Activated CD4-positive, alpha-beta memory T cell treated with anti-CD3 and anti-CD28 coated beads, Interleukin-2, amount 10 ng/mL, durations not matched to agents 7 days and 5 days (primary cell): ENCODE measurements at regions not wholly inside any gene's neighbourhood (a gene's known extent, or its start where the extent isn't known, plus 50 kb on each side); places are given as distances from the start of the nearest gene placed in this dataset.

Experiments used
- CTCF ChIA-PET: fragments of 350-600 bp; sonication (Branson Sonifier 250); formaldehyde crosslinking; loops from one replicate; lab custom pipeline; 2021; ENCODE audit warnings: antibody characterized with exemption, inconsistent platforms; lab: Charles Lee
- POLR2A ChIA-PET: fragments of 350-600 bp; sonication (Branson Sonifier 250); formaldehyde crosslinking; loops from one replicate; lab custom pipeline; 2021; ENCODE audit warnings: antibody characterized with exemption; lab: Charles Lee
- DNase-seq: peaks from one replicate; pipeline ENCODE4 v3.0.0-alpha.2; 2020
- H3K27ac Mint-ChIP-seq: one replicate; pipeline ENCODE4 v1.8.0; 2021; ENCODE audit warnings: mild to moderate bottlenecking, mixed read lengths
- H3K27me3 Mint-ChIP-seq: one replicate; pipeline ENCODE4 v1.8.0; 2021; ENCODE audit warnings: mixed read lengths
- H3K36me3 Mint-ChIP-seq: one replicate; pipeline ENCODE4 v1.8.0; 2021; ENCODE audit warnings: low read depth, mixed read lengths
- H3K4me1 Mint-ChIP-seq: one replicate; pipeline ENCODE4 v1.8.0; 2021; ENCODE audit warnings: mixed read lengths
- H3K4me3 Mint-ChIP-seq: one replicate; pipeline ENCODE4 v1.8.0; 2021; ENCODE audit warnings: mild to moderate bottlenecking, mixed read lengths
- H3K9me3 Mint-ChIP-seq: one replicate; pipeline ENCODE4 v1.8.0; 2021; ENCODE audit warnings: mixed read lengths

DNA sequence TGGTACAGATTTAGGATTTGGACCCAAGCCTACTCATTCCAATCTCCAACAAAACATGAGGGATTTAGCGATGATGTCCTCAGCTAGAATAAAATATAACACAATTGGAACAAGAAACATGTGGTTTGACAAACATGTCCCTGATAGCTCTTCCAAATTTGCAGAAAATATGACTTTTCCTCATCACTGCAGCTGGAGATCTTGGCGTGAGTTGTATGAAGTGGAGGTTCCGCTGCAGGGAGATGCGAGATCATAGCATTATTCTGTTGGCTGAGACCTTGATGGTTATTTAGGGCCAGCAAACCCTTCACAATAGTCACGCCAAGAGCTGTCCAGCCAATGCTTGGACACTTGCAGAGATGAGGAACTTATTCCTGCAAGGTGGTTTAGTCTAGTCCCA, 413.4 kb upstream of the TBX3 start:
- Mint-ChIP-seq H3K27me3 (no peaks in the 10 kb centered on the region), H3K27ac (no peak overlapping the region), H3K36me3 (no peaks in the 10 kb centered on the region), H3K4me3 (no peak overlapping the region), H3K4me1 (no peaks in the 10 kb centered on the region), H3K9me3 (peaks cover 12% of the 10 kb centered on the region)
- ChIA-PET CTCF (no interaction called here), POLR2A (no interaction called here)
- no peak for DNase-seq

DNA sequence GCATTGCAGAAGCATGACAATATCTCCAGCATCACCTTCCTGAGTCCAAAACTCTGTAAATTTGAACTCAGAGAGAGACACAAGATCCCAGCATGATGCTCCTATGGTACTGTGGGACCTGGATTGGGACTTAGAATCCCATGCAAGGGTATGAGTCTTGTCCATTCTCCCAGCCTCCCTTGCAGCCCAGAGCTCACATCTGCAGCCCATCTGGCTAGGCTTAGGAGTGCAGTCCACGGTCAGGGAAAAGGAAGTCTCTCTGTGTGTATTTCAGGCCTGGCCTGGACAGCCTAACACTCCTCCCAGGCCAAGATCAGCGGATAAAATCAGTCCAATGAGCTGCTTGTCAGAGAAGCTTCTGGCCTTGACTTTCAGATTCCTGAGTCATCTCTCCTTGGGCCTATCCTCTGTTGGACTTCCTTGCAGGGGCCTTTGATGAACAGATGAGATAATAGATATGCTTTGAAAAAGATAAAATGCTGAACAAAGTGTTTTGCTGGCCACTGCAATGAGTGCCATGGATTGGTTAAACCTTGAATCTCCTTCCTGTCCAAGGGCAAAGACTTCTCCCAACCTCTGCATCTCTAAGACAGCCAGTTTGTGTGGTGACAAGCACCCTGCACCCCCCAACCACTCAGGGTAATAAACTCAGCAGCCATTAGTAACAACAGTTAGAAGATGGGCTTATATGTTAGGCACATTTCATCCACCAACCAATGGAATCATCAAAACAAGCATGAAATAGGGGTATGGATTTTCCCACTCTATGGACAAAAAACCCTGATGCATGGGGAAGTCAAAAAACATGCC, 412.8 kb upstream of the TBX3 start:
- ChIA-PET CTCF (no interaction called here), POLR2A (no interaction called here)
- Mint-ChIP-seq H3K36me3 (no peaks in the 10 kb centered on the region), H3K9me3 (peaks cover 12% of the 10 kb centered on the region), H3K27ac (no peak overlapping the region), H3K27me3 (no peaks in the 10 kb centered on the region), H3K4me3 (no peak overlapping the region), H3K4me1 (no peaks in the 10 kb centered on the region)
- no peak for DNase-seq

DNA sequence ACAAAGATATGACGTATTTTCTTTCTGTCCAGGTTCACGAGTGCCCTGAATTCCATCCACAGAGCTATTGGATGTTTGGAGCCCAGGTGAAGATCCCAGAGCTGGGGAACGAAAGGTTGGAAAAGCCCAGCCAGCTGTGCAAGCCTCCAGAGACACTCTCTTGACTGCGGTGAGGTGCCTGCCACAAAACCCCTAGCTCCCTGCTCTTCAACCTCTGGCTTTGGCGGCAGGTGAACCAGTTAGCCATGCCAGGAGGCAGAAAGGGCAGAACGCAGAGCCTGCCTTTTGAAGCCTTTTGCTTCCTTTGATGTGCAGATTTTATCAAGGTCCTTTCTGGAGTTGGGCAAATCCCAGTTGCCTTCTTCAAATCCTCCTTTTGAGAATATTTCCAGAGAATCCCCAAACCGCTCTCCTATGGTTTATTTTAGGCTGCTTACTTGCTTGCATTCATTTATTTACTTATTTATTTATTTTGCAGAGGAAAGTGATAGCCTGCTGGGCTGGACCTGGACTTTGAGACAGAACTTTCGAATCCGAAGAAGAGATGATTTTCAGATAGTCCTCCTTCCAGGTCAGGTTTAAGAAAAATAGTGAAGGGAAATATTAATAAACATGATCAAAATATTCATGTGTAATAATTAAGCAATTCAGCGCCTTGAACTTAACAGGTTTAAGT, 411.2 kb upstream of the TBX3 start:
- H3K27me3 Mint-ChIP-seq = no peaks in the 10 kb centered on the region
- POLR2A ChIA-PET = no interaction called here
- no peak for DNase-seq
- no peak overlapping the region for H3K27ac Mint-ChIP-seq
- H3K9me3 Mint-ChIP-seq = peaks cover 12% of the 10 kb centered on the region
- no peaks in the 10 kb centered on the region for H3K4me1 Mint-ChIP-seq
- CTCF ChIA-PET = no interaction called here
- H3K4me3 Mint-ChIP-seq = no peak overlapping the region
- H3K36me3 Mint-ChIP-seq = no peaks in the 10 kb centered on the region

GRCh38 chr12:115094163-115094816, 410.3 kb upstream of the TBX3 start:
- Mint-ChIP-seq H3K27me3 (no peaks in the 10 kb centered on the region), H3K4me3 (no peak overlapping the region), H3K9me3 (peaks cover 11% of the 10 kb centered on the region), H3K36me3 (no peaks in the 10 kb centered on the region), H3K27ac (no peak overlapping the region), H3K4me1 (no peaks in the 10 kb centered on the region)
- no peak for DNase-seq
- CTCF ChIA-PET = no interaction called here
- POLR2A ChIA-PET = no interaction called here

GRCh38 chr12:115093261-115093660, 409.3 kb upstream of the TBX3 start:
- no peaks in the 10 kb centered on the region for H3K27me3 Mint-ChIP-seq
- ChIA-PET POLR2A (no interaction called here), CTCF (no interaction called here)
- H3K9me3 Mint-ChIP-seq = peaks cover 12% of the 10 kb centered on the region
- no peaks in the 10 kb centered on the region for H3K36me3 Mint-ChIP-seq
- no peak for DNase-seq
- no peaks in the 10 kb centered on the region for H3K4me1 Mint-ChIP-seq
- H3K27ac Mint-ChIP-seq = no peak overlapping the region
- H3K4me3 Mint-ChIP-seq = no peak overlapping the region

DNA sequence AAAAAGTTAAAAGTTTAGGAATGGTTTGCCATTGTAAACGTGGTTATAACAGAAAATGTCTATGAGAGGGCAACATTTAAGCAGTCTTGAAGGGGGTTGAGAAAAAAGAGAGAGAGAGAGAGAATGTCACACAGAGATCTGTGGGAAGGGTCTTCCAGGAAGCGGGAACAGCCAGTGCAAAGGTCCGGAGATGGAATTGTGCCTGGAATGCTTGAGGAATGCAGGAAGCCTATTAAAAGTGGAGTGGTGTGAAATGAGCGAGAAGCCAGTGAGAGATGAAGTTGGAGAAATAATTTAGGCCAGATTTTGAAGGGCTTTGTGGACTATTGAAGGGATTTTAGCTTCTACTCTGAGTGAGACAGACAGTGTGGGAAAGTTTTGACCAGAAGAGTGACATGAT, 406.8 kb upstream of the TBX3 start:
- ChIA-PET POLR2A (no interaction called here), CTCF (no interaction called here)
- no peak overlapping the region for H3K27ac Mint-ChIP-seq
- no peaks in the 10 kb centered on the region for H3K27me3 Mint-ChIP-seq
- H3K4me3 Mint-ChIP-seq = no peak overlapping the region
- no peaks in the 10 kb centered on the region for H3K36me3 Mint-ChIP-seq
- no peak for DNase-seq
- H3K4me1 Mint-ChIP-seq = no peaks in the 10 kb centered on the region
- peaks cover 14% of the 10 kb centered on the region for H3K9me3 Mint-ChIP-seq

- Mint-ChIP-seq H3K9me3 (peaks cover 13% of the 10 kb centered on the region), H3K27me3 (no peaks in the 10 kb centered on the region), H3K36me3 (no peaks in the 10 kb centered on the region), H3K27ac (no peak overlapping the region), H3K4me1 (no peaks in the 10 kb centered on the region), H3K4me3 (no peak overlapping the region)
- POLR2A ChIA-PET = no interaction called here
- CTCF ChIA-PET = no interaction called here
- no peak for DNase-seq
Measured at GRCh38 chr12:115088995-115089841, 405.2 kb upstream of the TBX3 start.

DNA sequence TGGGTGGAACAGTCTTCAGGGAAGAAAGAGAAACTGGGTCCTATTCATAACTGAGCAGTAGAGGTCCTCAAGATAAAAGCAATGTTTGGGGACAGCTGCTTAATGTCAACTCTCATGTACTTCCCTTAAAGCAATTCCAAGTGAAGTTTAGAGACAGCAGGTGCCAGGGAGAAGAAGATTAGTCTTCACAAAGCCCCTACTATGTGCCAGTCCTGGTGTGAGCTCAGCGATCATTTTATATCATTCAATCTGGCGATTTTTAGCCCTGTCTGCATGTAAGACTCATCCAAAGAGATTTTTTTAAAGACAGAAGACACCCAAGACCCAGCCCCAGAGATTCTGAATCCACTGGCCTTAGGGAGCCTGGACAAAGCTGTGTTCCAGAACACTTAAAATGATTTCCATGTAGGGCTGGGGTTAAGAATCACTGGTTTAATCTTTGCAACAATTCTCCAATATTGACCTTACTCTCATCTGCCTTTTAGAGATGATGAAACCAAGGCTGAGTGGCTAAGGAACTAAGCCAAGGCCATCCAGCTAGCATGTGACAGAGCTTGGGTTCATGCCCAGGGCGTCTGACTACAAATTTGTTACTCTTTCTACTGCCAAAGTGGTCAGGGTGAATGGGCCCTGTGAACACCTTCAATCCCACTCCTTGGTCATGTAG, 404.5 kb upstream of the TBX3 start:
- no peaks in the 10 kb centered on the region for H3K4me1 Mint-ChIP-seq
- H3K36me3 Mint-ChIP-seq = no peaks in the 10 kb centered on the region
- no peak for DNase-seq
- H3K4me3 Mint-ChIP-seq = no peak overlapping the region
- no peaks in the 10 kb centered on the region for H3K27me3 Mint-ChIP-seq
- peaks cover 13% of the 10 kb centered on the region for H3K9me3 Mint-ChIP-seq
- ChIA-PET POLR2A (no interaction called here), CTCF (no interaction called here)
- H3K27ac Mint-ChIP-seq = no peak overlapping the region

DNA sequence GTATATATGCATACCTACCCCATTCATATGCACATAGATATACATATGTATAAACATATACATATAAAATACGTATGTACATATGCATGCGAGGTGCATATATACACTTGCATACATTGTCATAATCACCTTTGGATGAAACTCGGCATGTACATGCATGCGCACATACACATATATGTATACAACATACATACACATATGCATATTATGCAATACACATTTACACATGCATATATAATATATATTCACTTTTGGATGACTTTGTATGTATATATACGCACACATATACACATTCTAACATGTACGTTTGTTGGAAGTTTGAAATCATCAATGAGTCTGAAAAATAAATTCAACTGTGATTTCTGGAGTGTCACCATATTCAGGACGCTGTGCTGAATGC, 401.6 kb upstream of the TBX3 start:
- Mint-ChIP-seq H3K27me3 (no peaks in the 10 kb centered on the region), H3K27ac (no peak overlapping the region), H3K9me3 (peaks cover 13% of the 10 kb centered on the region), H3K4me1 (no peaks in the 10 kb centered on the region), H3K36me3 (no peaks in the 10 kb centered on the region), H3K4me3 (no peak overlapping the region)
- ChIA-PET POLR2A (no interaction called here), CTCF (no interaction called here)
- DNase-seq = no peak

DNA sequence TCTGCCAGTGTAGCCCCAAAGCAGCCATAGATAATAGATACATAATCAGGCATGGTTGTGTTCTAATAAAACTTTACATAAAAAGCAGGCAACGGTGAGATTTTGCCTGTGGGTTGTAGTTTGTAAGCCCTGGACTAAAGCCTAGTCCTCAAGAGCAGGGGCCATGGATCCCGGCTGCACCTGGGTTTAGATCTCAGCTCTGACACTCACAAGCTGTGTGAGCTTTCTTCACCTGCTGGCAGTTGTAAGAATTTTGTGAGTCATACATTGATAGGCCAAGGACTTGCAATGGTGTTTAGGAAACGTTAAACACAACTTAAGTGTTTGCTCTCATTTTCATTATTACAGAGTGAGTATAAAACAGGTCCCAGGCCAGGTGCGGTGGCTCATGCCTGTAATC, 395.8 kb upstream of the TBX3 start:
- no peak for DNase-seq
- H3K9me3 Mint-ChIP-seq = peaks cover 8% of the 10 kb centered on the region
- CTCF ChIA-PET = no interaction called here
- POLR2A ChIA-PET = no interaction called here
- no peaks in the 10 kb centered on the region for H3K27me3 Mint-ChIP-seq
- no peak overlapping the region for H3K4me3 Mint-ChIP-seq
- H3K27ac Mint-ChIP-seq = no peak overlapping the region
- H3K36me3 Mint-ChIP-seq = no peaks in the 10 kb centered on the region
- no peaks in the 10 kb centered on the region for H3K4me1 Mint-ChIP-seq

- CTCF ChIA-PET = no interaction called here
- Mint-ChIP-seq H3K4me1 (no peaks in the 10 kb centered on the region), H3K27ac (no peak overlapping the region), H3K36me3 (no peaks in the 10 kb centered on the region), H3K9me3 (peaks cover 8% of the 10 kb centered on the region), H3K4me3 (no peak overlapping the region), H3K27me3 (no peaks in the 10 kb centered on the region)
- no peak for DNase-seq
- POLR2A ChIA-PET = no interaction called here
Measured at GRCh38 chr12:115078990-115079389, 395.0 kb upstream of the TBX3 start.

GRCh38 chr12:115078334-115078733, 394.4 kb upstream of the TBX3 start:
- Mint-ChIP-seq H3K9me3 (peaks cover 11% of the 10 kb centered on the region), H3K4me1 (no peaks in the 10 kb centered on the region), H3K27me3 (no peaks in the 10 kb centered on the region), H3K36me3 (no peaks in the 10 kb centered on the region), H3K27ac (no peak overlapping the region), H3K4me3 (no peak overlapping the region)
- no peak for DNase-seq
- ChIA-PET POLR2A (no interaction called here), CTCF (no interaction called here)
